Thoracic aorta (tissue), 2 donors: ENCODE measurements at regions not wholly inside any gene's neighbourhood (a gene's known extent, or its start where the extent isn't known, plus 50 kb on each side); places are given as distances from the start of the nearest gene placed in this dataset.
A peak's percentile ranks its signal among the peaks of the same experiment; 100 is the strongest.

Source experiments
- ATAC-seq: fragments of 150-250 bp; one replicate; pipeline ENCODE4 v1.8.0; 2017; ENCODE audit warnings: low read depth; ENCODE audit not compliant: insufficient number of reproducible peaks, low FRiP score
- DNase-seq: peaks from one replicate; pipeline ENCODE4 v3.0.0-alpha.2; 2020; ENCODE audit warnings: low spot score
- H3K27ac ChIP-seq, 2 donors: fragments of 200-600 bp; sonication (generic); 1 replicate in 1 of 2; 2 replicates in 1 of 2; pipeline ENCODE4 v1.5.1; 2016; ENCODE audit warnings: mild to moderate bottlenecking in 2 of 2, moderate library complexity in 2 of 2
- H3K27me3 ChIP-seq: fragments of 200-600 bp; sonication (generic); replicated peaks from 2 replicates; pipeline ENCODE4 v1.6.0; 2016; ENCODE audit warnings: mild to moderate bottlenecking; ENCODE audit not compliant: insufficient read depth
- H3K36me3 ChIP-seq: fragments of 200-600 bp; sonication (generic); one replicate; pipeline ENCODE4 v1.5.1; 2016
- H3K4me1 ChIP-seq, 2 donors: fragments of 200-600 bp; sonication (generic); 1 replicate in 1 of 2; 2 replicates in 1 of 2; pipeline versions ENCODE4 v1.5.1 to v1.6.0; 2016; ENCODE audit warnings: low read depth in 2 of 2, mild to moderate bottlenecking in 1 of 2; ENCODE audit not compliant: control insufficient read depth in 1 of 2
- H3K4me3 ChIP-seq: fragments of 200-600 bp; sonication (generic); 2 replicates; pipeline ENCODE4 v1.5.1; 2016; ENCODE audit warnings: mild to moderate bottlenecking
- H3K9me3 ChIP-seq: fragments of 200-600 bp; sonication (generic); 2 replicates; pipeline ENCODE4 v1.5.1; 2016
- TF ChIP-seq, protein P1 (sequence below): fragments of 200-600 bp; sonication (generic); IDR thresholded peaks from one replicate; pipeline ENCODE4 v1.5.1; 2019; ENCODE audit warnings: antibody characterized with exemption

DNA sequence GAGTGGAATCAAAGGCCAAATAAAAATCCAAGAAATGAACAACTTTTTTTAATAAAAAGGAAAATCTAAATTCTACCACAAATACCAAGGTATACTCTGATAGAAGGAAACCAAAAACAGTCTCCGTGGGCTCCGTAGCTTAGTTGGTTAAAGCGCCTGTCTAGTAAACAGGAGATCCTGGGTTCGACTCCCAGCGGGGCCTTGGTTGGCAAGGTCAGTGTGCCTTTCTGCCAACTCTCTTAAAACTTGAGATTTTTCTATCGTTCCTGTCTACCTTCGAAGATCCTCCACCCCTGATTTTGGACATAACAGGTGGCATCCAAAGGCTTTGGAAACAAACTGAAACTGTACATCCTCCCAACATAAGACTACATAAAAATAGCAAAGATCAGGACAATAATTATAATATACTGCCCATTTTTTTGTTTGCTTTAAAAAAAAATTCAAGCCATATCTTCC is 197.9 kb downstream of the TRIM27 start:
- Histone ChIP-seq H3K27ac (no peak overlapping the region), H3K4me3 (no peak overlapping the region), H3K27me3 (peaks cover 8% of the 10 kb centered on the region), H3K4me1 (peaks cover 5 to 7% of the 10 kb centered on the region in 2 donors), H3K36me3 (no peaks in the 10 kb centered on the region), H3K9me3 (no peaks in the 10 kb centered on the region)
- DNase-seq (no peak), ATAC-seq (no peak)
- TF ChIP-seq, protein P1, sequence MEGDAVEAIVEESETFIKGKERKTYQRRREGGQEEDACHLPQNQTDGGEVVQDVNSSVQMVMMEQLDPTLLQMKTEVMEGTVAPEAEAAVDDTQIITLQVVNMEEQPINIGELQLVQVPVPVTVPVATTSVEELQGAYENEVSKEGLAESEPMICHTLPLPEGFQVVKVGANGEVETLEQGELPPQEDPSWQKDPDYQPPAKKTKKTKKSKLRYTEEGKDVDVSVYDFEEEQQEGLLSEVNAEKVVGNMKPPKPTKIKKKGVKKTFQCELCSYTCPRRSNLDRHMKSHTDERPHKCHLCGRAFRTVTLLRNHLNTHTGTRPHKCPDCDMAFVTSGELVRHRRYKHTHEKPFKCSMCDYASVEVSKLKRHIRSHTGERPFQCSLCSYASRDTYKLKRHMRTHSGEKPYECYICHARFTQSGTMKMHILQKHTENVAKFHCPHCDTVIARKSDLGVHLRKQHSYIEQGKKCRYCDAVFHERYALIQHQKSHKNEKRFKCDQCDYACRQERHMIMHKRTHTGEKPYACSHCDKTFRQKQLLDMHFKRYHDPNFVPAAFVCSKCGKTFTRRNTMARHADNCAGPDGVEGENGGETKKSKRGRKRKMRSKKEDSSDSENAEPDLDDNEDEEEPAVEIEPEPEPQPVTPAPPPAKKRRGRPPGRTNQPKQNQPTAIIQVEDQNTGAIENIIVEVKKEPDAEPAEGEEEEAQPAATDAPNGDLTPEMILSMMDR: no peak

DNA sequence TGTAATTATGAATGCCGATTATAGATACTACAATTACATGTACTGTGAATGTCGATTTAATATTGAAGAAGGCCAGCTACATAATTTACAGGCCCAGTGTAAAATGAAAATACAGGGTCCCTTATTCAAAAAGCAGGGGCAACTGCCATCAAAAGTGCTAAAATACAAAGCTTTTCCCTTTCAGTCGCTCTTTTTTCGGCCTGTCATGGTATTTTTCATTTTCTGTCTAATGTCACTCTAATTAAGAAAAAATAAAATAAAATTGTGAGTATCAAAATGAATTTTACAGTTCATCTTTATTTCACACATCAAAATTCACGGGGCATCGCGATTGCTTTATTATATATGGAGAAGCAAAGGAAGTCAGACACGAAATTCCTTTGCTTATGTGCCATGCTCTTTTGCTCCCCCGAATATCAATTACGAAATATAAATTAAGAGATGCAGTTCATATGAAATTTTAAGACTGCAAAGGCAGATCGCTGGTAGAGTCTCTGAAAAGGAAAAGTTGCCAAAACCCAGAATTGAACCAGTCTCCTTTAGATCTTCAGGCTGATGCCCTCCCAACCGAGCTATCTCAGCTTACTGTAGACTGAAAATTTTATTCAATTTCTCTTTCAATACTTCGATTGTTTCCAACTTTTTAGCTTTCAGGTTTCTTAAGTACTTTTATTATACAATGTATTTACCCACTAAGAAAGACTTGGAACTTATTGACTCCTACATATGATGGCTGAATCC is 197.0 kb downstream of the TRIM27 start:
- no peak for DNase-seq
- Histone ChIP-seq H3K27ac (no peak overlapping the region), H3K4me3 (no peak overlapping the region), H3K27me3 (peaks cover 3% of the 10 kb centered on the region), H3K4me1 (peaks cover 5 to 7% of the 10 kb centered on the region in 2 donors), H3K36me3 (no peaks in the 10 kb centered on the region), H3K9me3 (no peaks in the 10 kb centered on the region)
- ATAC-seq: no peak
- TF ChIP-seq, protein P1: no peak

DNA sequence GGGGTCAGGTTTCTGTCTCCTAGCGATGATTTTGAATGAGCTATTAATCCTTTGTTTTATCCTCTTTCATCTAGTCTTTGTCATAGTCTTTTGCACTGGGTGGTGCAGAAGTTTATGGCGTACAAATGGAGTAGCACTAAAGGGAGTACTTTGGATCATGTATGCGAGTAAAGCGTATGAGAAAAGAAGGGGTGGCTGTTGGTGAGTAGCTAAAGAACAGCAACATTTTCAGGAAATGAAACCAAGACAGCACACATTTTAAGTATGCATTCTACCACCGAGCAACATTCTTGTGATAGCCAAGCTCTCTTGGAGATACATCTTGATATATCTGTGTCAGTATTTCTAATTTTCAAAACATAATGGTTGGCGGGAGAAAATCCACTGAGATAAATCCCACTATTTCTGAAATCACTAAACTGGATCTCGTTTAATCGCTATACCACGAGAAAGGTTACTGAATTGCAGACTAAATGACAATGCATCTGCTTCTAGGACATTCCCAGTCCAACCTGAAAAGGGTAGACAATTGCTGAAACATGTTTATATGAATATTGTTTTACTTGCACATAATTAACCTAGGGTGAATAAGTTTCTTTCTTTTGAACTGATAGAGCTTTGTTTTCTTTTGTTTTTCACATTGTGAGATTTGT is 196.1 kb downstream of the TRIM27 start:
- no peak overlapping the region for H3K4me3 ChIP-seq
- H3K27me3 ChIP-seq: no peaks in the 10 kb centered on the region
- H3K9me3 ChIP-seq: no peaks in the 10 kb centered on the region
- no peak for ATAC-seq
- no peak for DNase-seq
- no peaks in the 10 kb centered on the region for H3K36me3 ChIP-seq
- H3K4me1 ChIP-seq: peaks cover 5 to 7% of the 10 kb centered on the region in 2 donors
- no peak overlapping the region for H3K27ac ChIP-seq
- TF ChIP-seq, protein P1: no peak

DNA sequence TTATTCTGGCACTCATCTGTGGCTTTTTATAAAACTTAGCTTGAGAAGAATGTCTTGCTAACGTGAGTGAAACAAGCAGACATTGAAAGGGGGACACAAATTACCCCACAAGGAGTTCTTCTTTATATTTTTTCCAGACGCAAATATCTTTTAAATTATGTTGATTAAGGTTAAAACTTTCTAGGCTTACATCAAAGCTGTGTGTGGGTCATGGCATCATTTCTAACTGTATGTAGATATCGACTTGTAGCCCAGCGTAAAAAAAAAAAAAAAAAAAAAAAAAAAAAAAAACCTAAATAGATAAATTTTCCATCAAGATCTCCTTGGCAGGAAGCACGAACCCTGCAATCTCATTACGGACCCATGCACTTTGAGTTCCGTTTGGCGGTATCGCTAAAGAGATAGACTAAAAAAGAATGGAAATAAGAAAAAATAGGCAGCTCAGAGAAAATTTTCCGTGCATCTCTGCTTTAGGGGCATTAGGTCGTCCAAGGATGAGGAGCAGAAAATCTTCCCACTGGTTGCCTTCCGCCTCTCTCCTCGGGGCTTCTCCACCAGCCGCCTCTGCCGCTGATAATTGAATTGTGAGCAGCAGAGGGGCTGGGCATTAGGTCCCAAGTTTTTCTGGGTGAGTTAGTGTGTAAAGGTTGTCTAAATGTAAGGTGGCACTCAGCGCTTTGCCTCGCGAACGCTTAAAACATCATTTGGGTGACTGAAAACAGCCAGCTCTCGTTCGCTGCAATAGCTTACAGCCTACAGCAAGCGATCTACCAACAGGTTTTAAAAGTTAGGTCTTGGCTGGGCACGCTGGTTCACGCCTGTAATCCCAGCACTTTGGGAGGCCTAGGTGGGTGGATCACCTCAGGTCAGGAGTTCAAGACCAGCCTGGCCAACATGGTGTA is 194.0 kb downstream of the TRIM27 start:
- Histone ChIP-seq H3K27ac (no peak overlapping the region), H3K4me3 (peak overlapping the region; percentile 68)
- DNase-seq: no peak

More for the DNA sequence above, 194.0 kb downstream of the TRIM27 start:
- Histone ChIP-seq H3K27me3 (no peaks in the 10 kb centered on the region), H3K9me3 (no peaks in the 10 kb centered on the region), H3K4me1 (peaks cover 5 to 7% of the 10 kb centered on the region in 2 donors), H3K36me3 (no peaks in the 10 kb centered on the region)
- TF ChIP-seq, protein P1: no peak
- no peak for ATAC-seq
